Stimulated activated naive CD8-positive, alpha-beta T cell treated with anti-CD3 and anti-CD28 coated beads, Interleukin-15, Interleukin-2, amounts not matched to agents 100 U/mL and 50 U/mL, for 24 hours (primary cell): ENCODE measurements at regions not wholly inside any gene's neighbourhood (a gene's known extent, or its start where the extent isn't known, plus 50 kb on each side); places are given as distances from the start of the nearest gene placed in this dataset.

Experiments
- ATAC-seq: fragments of 150-1000 bp; cut with Tn5 transposase; one replicate; pipeline ENCODE4 v1.10.0; 2021
- DNase-seq: peaks from one replicate; pipeline ENCODE4 v3.0.0; 2021

DNA sequence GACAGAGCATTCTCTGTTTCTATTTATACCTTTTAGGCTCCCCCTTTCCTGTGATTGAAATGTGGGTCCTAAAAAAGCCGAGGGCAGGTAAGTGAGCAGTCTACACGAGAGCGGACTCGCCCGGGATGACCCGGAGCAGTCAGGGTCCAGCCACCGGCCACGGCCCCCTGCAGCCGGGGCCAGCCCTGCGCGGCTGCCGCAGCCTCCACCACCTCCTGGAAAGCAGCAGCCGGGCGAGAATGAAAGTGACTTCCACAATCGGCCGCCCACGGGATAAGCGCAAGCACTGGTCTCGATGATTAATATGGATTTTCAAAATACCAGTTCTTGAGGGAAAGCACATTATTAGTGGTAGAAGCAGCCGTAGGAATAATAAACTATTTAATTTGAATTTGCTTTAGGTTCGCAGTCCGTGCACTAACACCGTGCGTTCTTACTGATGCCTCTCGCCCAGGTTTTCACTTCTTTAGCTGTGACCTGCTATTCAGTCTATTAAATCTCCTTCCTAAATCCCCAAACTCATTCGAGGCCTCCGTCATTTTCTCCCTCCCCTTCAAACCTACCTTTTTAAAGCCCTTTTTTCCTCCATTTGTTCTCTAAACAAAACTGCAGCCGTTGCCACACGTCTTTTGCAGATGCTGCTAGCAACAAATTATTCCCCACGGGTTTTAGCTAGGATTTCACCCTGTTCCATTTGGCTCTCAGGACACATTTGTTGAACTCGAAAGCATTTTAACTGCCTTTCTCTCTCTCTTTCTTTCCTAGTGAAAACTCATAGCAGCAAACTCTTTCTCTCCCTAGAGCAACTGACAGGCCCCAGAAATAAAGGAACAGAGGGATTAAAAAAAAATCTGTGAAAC lies 1015.1 kb upstream of the PIK3C3 start:
- ATAC-seq (no peak), DNase-seq (no peak)

DNA sequence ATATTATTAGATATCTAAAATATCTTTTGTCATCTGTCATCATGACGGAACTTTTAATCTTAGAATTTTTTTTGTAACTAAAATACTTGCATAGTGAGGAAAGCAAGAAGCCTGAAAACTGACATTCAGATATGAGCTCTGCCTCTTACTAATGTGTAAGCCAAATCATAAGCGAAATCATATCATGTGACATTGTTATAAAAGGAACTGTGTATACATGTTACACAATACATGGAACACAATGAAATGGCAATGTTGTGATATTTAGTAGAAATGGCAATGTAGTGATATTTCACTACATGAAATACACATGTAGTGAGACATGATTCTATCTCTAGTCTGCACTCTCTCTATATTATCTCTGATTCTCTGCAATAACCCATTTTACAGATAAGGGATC lies 1016.4 kb upstream of the PIK3C3 start:
- DNase-seq, result no peak
- no peak for ATAC-seq

DNA sequence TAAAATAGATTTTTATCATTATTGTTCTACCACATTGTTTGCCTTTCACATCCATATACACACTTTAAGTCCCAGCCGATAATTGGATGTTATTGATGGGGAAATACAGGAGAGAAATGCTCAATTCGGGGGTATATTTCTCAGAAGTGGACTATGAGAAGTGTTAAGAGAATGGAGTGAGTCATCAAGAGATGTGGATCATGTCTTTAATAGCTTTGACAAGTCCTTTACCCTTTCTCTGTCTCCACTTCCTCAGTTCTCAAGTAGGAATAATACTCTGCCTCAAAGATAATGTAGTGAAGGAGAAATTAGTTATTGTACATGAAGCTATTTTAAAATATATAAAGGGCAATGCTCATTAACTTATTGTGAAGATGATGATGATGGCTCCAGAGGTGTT lies 1017.6 kb upstream of the PIK3C3 start:
- DNase-seq, result no peak
- no peak for ATAC-seq

DNA sequence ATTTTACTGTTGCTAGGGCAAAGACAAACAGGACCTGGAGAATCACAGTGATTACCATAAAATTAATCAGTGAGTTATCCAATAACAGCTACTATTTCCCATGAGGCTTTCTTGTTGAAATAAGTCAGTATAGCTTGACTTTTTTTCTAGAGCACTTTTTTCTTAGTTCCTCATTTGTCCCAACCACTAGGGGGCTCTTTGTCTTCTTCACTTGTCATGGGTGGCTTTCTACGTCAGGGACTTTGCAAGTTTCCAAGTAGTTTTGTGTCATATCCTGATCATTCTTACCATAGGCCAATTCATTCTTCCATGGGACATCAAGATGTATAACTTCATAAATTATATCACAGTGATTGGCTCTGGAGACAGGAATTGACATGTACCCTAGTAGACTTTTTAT lies 1019.6 kb upstream of the PIK3C3 start:
- ATAC-seq, result no peak

DNA sequence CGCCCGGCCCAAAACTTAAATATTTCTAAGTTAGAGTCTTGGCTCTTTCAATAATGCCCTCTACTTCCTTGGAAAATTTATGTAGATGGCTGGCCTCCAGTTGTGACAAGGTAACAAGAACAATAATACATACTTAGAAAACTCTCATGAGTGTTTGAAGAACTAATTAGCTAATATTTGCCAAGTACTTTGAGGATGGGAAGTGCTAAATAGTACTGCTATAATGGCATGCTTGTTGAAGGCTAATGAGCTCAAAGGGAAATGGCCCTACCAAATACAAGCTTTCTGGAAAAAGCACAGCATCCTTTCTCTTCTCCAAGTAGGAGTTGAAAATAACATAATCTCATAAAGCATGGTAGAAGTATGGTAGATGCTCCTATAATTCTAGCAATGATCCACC lies 1022.2 kb upstream of the PIK3C3 start:
- ATAC-seq (no peak), DNase-seq (no peak)

More for the DNA sequence above, 1019.6 kb upstream of the PIK3C3 start:
- no peak for DNase-seq

DNA sequence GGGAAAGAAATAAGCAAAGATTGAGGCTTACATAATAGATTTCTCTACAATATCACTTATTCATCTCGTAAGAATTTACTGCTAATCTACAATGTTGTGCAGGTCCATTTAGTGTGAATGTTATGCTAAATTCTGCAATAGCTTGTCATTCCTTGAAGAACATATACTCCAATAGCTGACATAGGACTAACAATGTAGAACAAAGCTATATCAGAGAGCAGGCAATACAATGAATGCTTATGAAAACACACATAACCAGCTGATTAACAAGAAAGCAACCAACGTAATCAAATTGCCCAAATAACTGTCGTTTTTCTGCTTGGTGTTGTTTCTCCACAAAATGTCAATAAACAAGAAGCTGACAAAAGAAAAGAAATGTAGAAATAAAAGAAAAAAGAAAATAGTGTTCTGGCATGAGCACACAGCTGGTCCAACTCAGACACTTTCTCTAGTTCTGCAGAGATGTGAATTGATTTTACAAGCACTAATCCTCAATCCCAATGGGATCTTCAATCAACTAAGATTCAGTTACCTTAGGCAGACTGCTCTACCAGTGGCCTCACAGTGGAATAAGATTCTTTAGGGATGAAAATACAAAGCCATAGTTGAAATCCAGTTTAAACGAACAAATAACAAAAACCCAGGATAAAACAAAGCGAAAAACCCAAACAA lies 1024.7 kb upstream of the PIK3C3 start:
- DNase-seq (no peak), ATAC-seq (no peak)

DNA sequence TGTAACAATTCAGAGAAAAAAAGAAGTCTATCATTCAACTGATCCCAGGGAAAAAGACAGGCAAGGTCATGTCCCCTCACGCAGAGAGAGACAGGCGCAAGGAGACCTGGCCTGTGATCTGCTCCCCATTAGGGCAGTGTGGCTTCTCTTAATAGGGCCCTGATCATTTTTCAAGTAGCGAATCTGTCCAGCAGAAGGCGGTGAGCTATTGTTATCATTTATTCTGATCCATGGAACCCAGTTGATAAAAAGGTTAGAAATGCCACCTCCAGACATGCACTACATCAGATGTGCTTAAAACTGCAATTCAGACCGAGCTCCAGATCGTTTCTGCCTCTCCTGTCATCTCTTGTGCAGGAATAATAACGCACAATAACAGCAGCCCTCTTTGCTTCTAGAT lies 1025.6 kb upstream of the PIK3C3 start:
- DNase-seq, result no peak
- ATAC-seq, result no peak

DNA sequence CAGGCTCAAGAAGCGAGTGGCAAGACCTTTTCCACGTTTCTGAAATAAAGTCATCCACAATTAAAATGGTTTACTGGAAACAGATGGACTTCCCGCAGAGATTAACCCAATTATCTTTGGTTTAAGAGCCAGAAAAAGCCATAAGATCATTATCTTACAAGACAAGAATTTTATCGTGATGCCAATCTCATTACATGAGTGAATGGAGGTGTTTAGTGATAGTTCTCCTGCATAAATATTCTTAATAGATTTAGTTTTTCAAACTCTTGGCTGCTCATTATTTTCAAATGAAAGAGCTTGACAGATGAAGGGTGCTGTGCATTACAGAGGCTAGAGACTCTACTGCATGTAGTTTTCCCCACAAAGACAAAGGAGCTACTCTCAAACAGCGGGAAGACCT lies 1028.4 kb upstream of the PIK3C3 start:
- no peak for DNase-seq
- no peak for ATAC-seq

DNA sequence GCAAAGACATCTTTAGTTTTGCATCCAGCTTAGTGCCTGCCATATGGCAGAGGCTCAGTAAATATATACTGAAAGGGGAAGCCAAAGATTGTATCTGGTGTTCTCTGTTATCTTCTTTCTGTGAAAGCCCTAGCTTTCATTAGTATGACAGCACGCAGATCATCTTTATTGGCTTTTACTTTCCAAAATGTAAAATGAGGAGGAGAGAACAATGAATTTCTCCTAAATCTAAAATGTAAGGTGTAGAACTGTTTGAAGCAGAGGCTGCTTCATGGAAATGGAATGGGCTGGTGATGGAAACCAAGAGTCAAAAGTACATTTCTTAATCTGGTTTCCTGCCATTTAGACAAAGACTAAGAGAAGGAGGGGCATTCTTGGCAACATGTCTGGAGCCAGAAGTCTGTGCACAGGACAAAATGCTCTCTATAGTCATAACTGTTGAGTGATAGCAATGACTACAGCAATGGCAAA lies 1029.9 kb upstream of the PIK3C3 start:
- no peak for DNase-seq
- ATAC-seq, result no peak

DNA sequence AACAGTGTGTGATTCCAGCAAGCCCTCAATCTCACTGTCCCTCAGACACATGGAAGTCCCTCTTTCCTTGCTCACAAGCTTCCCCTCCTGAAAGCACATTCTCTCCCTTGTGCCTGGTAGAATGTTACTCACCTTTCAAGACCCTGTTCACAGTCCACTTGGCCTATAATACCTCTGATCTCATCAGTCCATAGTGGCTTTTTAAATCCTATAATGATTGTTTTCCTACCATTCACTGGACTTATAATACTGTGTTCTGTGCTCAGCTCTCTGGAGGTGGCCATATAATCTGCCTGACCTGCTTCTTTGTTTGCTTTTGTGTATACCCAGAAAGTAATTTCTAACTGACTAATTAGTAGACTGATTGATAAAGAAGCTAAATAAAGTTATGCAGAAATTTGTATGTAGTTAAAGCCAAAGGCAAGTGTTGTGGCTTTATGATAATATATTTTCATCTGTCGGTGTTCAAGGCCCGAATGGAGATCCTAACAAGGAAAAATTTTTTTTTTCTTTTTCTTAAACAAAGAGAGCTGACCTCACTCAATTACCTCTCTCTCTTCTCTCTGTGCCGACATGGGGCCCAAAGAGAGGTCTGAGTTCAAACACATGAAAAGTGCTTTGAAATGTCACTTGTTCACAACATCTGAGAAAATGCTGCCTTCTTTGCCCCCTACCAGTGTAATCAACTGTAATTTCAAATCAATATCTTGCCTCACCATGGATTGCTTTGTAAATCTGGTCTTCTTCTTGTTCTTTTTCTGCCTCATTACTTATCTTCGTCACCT lies 1033.0 kb upstream of the PIK3C3 start:
- no peak for DNase-seq
- ATAC-seq, result no peak

DNA sequence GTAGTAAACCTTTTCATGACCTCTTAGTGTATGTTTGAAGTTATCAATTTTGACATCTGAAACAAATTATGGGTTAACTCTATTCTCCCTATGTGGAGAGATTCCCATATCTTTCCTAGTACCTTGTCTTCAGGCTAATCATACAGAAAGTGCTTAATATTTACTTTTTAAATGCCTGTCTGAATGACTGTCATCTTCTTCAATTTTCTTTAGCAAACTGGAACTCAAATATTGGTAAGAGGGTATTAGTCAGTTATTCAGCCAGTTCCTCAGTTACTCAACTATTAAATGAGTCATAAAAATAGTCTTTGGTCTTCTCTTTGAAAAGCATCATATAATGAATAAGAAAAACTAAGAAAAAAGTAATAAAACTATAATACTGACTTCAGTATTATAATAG lies 1038.0 kb upstream of the PIK3C3 start:
- DNase-seq (no peak), ATAC-seq (no peak)

DNA sequence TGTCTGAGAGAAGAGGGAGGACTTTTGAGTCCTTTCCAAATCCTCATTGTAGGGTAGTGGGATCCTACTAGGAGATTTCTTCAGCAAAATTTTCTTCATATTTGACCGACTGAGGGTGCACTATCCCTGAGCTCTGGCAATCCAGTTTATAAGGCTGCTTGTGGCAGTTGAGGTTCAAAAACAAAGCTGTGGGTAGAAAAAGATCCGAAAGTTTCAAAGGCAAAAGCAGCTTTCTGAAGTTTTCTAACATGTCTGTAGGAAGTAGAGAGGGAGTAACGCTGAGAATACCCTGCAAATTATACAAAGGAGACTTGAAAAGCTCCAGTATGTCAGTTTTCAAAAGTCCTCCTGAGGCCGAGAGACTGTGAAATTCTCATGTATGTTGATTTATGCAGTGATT lies 1039.3 kb upstream of the PIK3C3 start:
- no peak for ATAC-seq
- DNase-seq, result no peak

DNA sequence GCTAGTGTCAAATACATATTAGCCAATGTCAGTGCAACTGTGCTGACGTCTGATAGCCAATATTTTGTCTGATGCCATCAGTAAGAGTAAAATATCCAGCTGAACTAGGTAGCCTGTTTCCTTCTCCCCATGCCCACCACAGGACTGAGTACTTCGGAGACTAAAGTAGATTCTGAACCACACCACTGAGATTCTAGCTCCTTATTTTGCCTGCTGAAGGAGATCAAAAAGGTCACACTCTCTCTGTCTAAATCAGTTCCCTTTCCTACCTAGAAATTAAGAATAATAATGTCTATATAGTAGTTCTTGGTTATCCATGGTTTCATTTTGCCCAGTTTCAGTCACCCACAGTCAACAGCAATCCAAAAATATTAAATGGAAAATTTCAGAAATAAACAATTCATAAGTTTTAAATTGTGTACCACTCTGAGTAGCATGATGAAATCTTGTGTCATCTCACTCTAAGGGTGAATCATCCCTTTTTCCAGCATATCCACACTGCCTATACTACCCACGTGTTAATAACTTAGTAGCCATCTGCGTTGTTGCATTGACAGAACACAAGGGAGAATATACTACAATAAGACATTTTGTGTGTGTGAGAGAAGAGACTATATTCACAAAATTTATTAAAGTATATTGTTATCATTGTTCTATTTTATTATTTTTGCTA lies 1043.3 kb upstream of the PIK3C3 start:
- ATAC-seq (no peak), DNase-seq (no peak)

DNA sequence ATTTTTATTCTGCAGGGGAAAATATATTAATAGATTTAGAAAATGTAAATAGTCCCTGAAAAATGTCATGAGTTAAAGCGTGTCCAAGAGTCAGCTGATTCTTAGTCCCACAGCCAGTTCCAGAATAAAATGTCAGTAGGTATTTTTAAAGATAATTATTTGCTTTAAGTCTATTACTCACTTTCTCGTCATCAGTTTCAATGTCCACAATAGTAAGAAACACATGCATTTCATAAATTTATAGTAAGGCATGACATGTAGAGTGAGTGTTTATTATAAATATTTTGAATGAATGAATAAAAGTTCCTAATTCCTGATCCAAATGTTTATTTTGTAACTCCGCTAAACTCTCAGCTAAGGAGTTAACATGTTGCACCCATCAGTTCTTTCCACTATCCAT lies 1044.0 kb upstream of the PIK3C3 start:
- ATAC-seq (no peak), DNase-seq (no peak)

DNA sequence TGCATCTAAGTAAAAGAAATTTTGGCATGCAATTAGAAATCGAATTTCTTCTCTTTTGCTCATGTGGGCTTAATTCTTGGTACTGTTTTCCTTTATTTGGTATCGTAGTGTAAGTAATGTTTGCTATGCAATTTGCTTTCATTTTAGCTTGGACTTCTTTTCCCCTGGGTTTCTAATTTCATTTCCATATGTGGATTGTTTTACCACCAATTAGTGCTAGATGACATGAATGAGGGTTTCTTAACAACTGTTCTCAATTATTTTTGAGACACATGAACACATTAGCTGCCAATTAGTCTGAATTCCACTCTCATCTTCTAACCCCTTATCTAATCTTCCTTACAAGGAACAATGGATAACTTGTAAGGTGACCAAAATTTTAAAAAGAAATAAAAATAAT lies 1047.2 kb upstream of the PIK3C3 start:
- DNase-seq (no peak), ATAC-seq (no peak)

DNA sequence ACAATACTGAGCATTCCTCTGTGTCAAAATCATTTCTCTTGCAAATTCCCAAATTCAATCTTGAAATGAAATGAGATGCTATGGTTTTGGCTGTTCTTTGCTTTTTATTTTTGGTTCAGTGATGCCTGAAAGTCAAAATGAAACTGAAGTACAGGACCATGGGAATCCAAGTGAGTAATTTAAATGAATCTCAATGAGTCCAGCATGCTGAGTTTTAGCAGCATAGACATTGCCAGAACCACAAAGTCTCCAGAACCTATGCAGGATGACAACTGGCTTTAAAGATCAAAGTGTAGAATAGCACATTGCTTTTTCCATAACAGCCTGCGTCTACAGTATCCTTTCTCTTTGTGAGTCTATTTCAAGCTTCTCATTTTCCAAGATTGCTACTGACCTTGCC lies 1050.7 kb upstream of the PIK3C3 start:
- DNase-seq (no peak), ATAC-seq (no peak)

DNA sequence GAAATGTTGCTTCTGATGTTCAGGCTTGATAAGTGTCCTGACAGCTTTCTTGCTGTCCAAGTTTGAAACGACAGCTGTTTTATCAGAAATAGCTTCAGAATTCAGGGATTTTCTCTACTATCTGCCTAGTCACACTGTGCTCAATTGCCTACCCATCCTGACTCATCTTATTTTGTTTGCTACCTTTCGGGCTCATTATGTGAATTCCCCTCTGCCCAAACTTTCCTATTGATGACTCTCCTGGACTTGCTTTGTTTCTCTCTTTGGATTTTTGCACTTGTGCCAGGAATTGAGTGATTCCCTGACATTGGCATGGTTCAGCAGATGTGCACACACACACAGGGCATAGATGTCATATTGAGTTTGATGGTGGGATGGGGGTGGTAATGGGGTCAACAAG lies 1052.6 kb upstream of the PIK3C3 start:
- DNase-seq (no peak), ATAC-seq (no peak)

DNA sequence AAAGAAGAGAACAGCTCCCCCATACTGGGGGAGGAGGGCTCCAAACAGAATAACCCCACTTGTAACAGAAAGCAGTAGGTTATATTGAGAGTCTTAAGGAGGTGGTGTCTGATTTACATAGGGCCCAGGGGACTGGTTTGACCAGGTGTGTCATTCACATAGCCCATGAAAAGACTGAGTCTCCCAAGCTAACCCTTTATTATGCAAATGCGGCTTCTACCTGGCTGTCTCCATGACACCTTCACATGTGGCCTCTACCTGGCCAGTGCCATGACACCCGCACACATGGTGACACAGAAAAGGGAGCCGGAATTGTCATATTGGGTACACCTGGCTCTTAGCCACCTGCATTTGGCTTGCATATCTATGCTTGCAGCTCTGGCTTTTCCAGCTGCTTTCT lies 1057.2 kb upstream of the PIK3C3 start:
- DNase-seq (no peak), ATAC-seq (no peak)

DNA sequence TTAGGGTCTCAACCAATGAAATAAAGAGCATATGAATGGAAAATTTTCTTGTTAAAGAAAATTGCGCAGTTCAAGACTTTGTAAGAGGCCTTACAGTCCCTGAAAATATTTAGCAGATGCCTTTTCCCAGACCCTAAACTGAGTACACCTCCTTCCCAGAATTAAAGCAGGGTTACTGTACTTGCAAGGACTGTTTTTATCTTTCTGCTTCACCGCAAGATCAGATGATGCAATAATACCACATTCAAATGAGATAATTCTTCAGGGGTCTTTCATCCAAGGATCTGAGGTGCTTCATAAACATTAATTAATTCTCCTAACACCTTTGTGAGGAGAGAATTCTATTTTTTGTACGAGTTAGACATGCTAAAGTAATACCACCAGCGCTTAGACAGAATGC lies 1071.8 kb upstream of the PIK3C3 start:
- no peak for ATAC-seq
- DNase-seq, result no peak

DNA sequence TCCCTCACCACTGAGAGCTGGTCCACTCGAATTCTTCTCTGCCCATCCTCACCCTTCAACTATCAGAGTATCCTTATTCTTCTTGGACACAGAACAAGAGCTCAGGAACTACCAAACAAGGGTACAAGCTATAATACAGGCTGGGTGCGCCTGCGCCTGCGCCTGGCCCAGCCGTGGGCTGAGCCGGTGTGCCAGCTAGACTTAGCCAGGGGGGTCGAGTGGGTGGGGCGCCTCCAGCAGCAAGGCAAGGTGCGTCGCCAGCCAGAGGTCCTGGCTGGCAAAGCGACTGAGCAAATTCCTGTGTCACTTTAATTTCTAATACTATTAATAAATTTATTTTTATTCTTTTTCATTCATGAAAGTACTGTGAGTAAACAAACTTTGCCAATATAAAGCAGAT lies 1072.6 kb upstream of the PIK3C3 start:
- ATAC-seq (no peak), DNase-seq (no peak)

DNA sequence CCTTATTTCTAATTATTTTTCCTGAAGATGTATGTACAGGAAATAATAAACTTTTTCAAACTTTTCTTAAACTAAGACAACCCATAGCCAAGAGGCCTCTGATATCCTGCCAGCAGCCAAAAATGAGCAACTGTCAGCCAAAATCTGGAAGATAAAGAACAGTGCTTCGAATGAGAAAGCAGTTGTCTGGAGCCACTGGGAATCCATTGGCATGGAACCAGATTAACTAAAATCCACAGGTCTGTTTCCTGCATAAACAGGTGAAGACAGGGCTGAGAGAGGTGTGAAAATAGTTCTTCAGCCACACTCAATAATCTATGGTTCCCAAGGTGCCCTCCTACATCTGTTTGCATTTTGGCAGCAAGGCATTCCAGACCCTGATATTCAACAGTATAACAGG lies 1076.7 kb upstream of the PIK3C3 start:
- no peak for DNase-seq
- ATAC-seq, result no peak

DNA sequence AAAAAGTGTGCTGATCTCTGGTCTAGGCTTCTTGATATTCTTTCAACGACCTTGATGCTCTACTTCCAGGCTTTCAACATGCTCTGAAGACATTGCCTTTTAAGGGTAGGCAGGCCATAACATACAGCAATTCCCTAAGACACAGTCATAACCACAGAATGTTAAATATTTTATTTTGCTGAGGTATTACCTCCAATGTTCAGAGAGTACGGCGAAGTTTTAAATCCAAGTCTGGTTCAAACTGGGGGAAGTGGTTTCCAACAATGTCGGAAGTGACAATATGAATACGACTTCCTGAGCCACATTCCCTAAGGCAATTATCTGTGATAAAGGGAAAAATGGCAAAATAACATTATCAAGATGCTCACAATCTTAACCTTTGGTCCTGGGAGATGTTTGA lies 1077.9 kb upstream of the PIK3C3 start:
- no peak for DNase-seq
- no peak for ATAC-seq
